Uterus (tissue), 2 donors: ENCODE measurements at regions not wholly inside any gene's neighbourhood (a gene's known extent, or its start where the extent isn't known, plus 50 kb on each side); places are given as distances from the start of the nearest gene placed in this dataset.

ENCODE experiments used
- CTCF ChIP-seq, 4 experiments: fragments of 200-600 bp in 2 of 4; fragments of 450-650 bp in 2 of 4; sonication (generic) in 2 of 4; IDR thresholded peaks; one replicate each; pipeline ENCODE4 v1.5.1; 2016 to 2019; ENCODE audit warnings: antibody characterized with exemption in 4 of 4, mild to moderate bottlenecking in 2 of 4, moderate library complexity in 1 of 4
- POLR2A ChIP-seq, 2 donors: fragments of 450-650 bp; IDR thresholded peaks; one replicate each; pipeline ENCODE4 v1.6.1; 2016; ENCODE audit warnings: antibody characterized with exemption in 2 of 2, mild to moderate bottlenecking in 1 of 2, moderate library complexity in 1 of 2

GRCh38 chr12:24127919-24128721 is 178.7 kb upstream of the SOX5 start:
- TF ChIP-seq CTCF (IDR thresholded peaks at IDR 0.05) (no peak), POLR2A (IDR thresholded peaks at IDR 0.05) (no peak)
